Duodenal mucosa (tissue), 2 donors: ENCODE measurements at regions not wholly inside any gene's neighbourhood (a gene's known extent, or its start where the extent isn't known, plus 50 kb on each side); places are given as distances from the start of the nearest gene placed in this dataset.

ENCODE experiments used
- H3K27ac ChIP-seq: one replicate; pipeline ENCODE4 v1.7.0; 2013; ENCODE audit warnings: low read depth, low read length
- H3K27me3 ChIP-seq, 2 donors: one replicate each; pipeline ENCODE4 v1.7.0; 2013; ENCODE audit warnings: low read length in 2 of 2, control low read depth in 1 of 2; ENCODE audit not compliant: insufficient read depth in 2 of 2, control insufficient read depth in 1 of 2
- H3K36me3 ChIP-seq, 2 donors: one replicate each; pipeline ENCODE4 v1.7.0; 2013; ENCODE audit warnings: low read length in 2 of 2, control low read depth in 1 of 2; ENCODE audit not compliant: insufficient read depth in 2 of 2, control insufficient read depth in 1 of 2
- H3K4me1 ChIP-seq, 2 donors: one replicate each; pipeline ENCODE4 v1.7.0; 2013; ENCODE audit warnings: low read length in 2 of 2, control low read depth in 1 of 2; ENCODE audit not compliant: insufficient read depth in 2 of 2, control insufficient read depth in 1 of 2
- H3K4me3 ChIP-seq, 2 donors: one replicate each; pipeline ENCODE4 v1.7.0; 2013; ENCODE audit warnings: low read length in 2 of 2, low read depth in 1 of 2
- H3K9ac ChIP-seq, 2 donors: one replicate each; pipeline ENCODE4 v1.7.0; 2013; ENCODE audit warnings: low read length in 2 of 2, low read depth in 1 of 2
- H3K9me3 ChIP-seq, 2 donors: one replicate each; pipeline ENCODE4 v1.7.0; 2013; ENCODE audit warnings: low read length in 2 of 2, control low read depth in 1 of 2; ENCODE audit not compliant: control insufficient read depth in 1 of 2

GRCh38 chr1:22388671-22389450 is 62.8 kb upstream of the ZBTB40 start:
- no peak overlapping the region for H3K9ac ChIP-seq
- no peaks in the 10 kb centered on the region for H3K4me1 ChIP-seq
- H3K9me3 ChIP-seq, result no peaks in the 10 kb centered on the region
- H3K27ac ChIP-seq, result no peak overlapping the region
- H3K36me3 ChIP-seq, result no peaks in the 10 kb centered on the region
- H3K4me3 ChIP-seq, result no peak overlapping the region
- peaks cover 12 to 26% of the 10 kb centered on the region in 2 donors for H3K27me3 ChIP-seq

GRCh38 chr1:22393587-22393986 is 58.1 kb upstream of the ZBTB40 start:
- no peaks in the 10 kb centered on the region for H3K36me3 ChIP-seq
- H3K4me1 ChIP-seq, result no peaks in the 10 kb centered on the region
- no peaks in the 10 kb centered on the region for H3K9me3 ChIP-seq
- no peak overlapping the region for H3K27ac ChIP-seq
- H3K9ac ChIP-seq, result no peak overlapping the region
- H3K27me3 ChIP-seq, result peaks cover 8 to 18% of the 10 kb centered on the region in 2 donors
- H3K4me3 ChIP-seq, result no peak overlapping the region

DNA sequence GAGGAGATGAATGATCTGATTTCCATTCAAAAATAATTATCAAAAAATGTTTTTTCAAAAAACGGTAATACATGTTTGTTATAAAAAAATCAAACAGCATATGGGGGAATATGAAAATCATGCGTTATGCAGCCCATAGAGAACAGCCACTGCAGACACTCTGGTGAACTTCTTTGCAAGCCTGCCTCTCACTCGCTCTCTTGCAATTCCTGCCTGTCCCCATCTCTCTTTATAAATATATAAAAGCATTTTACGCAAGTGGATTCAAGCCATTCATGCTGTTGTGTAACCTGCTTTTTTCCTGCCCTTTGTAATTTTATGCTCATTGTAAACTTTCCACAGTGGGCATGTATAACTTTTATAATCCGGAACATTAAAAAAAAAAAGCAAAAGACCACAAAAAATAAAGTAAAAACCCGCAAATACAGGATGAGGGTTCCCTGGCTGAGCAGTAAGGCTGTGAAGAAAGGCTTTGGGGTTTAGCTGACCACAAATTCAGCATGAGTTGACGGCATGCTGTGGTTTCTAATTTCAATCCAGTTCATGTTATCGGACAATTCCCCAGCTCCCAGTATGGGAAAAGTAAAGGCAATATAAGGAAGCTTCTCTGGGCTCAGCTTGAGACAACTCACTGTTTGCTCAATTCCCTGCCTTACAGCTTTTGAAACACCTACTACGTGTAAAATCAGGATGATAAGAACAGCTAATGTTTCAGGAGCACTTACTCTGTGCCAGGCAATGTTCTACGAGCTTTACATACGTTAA is 52.8 kb upstream of the ZBTB40 start:
- Histone ChIP-seq H3K36me3 (no peaks in the 10 kb centered on the region), H3K4me3 (no peak overlapping the region), H3K27ac (no peak overlapping the region), H3K27me3 (peaks cover 10 to 13% of the 10 kb centered on the region in 2 donors), H3K9ac (no peak overlapping the region), H3K9me3 (no peaks in the 10 kb centered on the region), H3K4me1 (no peaks in the 10 kb centered on the region)

DNA sequence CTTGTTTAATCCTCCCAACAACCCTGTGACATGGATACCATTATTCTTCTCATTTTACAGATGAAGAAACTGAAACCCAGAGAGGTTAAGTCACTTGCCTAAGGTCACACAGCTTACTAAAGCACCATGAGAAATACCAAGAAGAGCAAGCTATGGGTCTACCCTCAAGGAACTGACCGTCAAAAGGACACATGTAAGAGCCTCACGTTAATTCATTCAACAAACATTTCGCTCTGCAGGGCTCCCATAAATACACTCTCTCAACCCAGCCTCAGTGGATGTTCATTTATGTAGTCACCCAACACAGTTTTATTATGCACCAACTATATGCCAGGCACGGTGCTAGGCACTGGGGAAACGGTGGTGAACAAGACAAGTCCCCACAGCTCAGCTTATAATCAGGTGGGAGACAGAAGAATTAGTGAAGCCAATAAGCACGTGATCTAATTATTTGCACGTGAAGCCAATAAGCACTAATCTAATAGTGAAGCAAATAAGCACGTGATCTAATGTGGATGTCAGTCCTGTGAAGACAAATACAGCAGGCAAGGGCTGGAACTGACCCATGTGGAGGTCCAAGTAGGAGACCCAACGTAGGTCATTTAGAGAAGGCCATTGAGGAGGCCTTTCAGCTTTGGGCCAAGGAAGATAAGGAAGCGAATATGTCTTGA is 52.1 kb upstream of the ZBTB40 start:
- H3K9me3 ChIP-seq, result no peaks in the 10 kb centered on the region
- H3K27me3 ChIP-seq, result peaks cover 10 to 13% of the 10 kb centered on the region in 2 donors
- H3K9ac ChIP-seq, result no peak overlapping the region
- no peak overlapping the region for H3K27ac ChIP-seq
- H3K4me3 ChIP-seq, result no peak overlapping the region
- H3K36me3 ChIP-seq, result no peaks in the 10 kb centered on the region
- H3K4me1 ChIP-seq, result no peaks in the 10 kb centered on the region
